Iris pigment epithelial cell (primary cell): ENCODE measurements at regions not wholly inside any gene's neighbourhood (a gene's known extent, or its start where the extent isn't known, plus 50 kb on each side); places are given as distances from the start of the nearest gene placed in this dataset.
"Not testable (repeated sequence)": the region's sequence is repeated elsewhere in the genome, so short reads cannot be mapped to it uniquely, and the experiment has no call there.

Source experiments
- DNase-seq: peaks from one replicate; pipeline ENCODE4 v3.0.0-alpha.2; 2011; ENCODE audit warnings: low read depth

DNA sequence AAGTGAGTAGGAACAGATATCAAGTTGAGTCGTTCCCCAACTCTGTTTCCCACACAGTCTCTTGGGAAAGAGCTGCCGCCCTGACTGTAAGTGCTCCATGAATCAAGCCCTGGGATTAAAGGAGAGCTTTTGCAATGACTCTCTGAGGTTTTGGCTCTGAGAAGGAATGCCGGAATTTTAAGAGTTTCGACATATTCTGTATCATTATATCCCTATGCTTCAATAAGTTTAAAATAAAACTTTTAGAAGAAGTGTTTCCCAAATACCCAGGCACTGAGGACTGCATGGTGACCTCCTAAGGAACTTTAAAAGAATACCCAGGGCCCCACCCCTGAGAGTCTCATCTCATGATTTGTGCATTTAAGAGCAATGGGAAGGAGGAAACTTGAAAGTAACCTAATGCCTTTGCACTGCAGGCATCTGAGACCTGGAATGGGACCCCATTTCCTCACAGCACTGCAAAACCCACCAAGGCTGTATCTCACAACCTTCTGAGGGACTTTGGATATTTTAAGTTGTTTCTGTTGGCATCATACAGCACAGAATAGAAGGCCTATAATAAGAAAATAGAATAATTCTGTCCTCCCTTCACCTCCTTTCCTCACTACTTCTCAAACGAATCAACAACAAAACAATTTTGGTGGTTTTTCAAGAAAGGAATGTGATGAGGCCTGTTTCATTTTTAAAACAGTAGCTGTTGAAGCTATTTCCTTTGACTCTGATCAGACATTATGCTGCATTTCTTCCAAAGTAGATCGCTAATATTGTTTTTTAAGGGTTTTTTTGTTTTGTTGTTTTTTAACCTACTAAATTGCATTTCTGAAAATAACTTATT, 121.2 kb downstream of the GASK1B start:
- DNase-seq: peak; percentile 97

DNA sequence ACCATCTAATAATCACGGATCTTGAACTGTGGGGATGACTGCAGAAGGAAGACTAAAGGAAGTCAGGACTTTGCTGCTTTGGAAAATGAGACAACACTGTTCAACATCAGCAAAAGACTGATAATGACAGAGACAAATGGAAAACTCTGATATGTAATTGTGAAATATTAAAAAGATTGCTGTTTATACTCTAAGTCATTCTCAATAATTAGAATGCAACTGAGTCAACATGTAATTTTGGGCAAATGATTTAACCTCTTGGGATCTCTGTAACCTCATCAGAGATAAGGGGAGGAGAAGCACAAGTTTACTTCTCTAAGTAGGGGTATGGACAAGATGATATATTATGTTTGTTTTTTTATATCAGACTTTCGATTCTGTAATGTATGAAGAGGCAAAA, 121.9 kb downstream of the GASK1B start:
- no peak for DNase-seq

DNA sequence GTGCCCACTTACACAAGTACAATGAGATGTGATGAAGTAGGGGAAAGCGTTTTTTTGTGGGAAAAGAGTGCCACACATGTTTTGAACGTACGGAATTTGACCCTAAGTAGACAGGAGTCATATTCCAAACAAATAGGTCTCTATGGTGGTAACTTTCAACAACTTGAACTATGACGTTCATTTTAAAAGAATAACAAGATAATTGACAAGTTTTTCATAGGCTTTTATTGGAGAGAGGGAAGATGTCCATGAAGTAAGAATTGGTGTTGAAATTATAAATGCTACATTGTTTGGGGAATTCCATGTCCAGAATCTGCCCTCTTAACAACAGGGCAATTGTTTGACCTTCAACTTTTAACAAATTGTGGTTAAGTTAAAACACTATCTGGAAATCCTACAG, 126.5 kb downstream of the GASK1B start:
- peak; percentile 32 for DNase-seq

GRCh38 chr4:158043971-158044618, 128.7 kb downstream of the GASK1B start:
- DNase-seq: no peak

DNA sequence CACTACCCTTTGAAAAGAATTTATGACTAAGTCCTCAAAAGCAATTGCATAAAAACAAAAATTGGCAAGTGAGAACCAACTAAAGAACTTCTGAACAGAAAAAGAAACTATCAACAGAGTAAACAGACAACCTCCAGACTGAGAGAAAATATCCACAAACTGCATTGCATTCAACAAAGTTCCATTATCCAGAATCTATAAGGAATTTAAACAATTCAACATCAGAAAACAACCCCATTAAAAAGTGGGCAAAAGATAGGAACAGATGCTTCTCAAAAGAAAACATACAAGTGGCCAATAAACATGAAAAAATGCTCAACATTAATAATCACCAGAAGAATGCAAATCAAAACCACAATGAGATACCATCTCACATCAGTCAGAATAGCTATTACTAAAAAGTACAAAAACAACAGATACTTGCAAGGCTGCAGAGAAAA, 130.2 kb downstream of the GASK1B start:
- DNase-seq: peak; percentile 74

DNA sequence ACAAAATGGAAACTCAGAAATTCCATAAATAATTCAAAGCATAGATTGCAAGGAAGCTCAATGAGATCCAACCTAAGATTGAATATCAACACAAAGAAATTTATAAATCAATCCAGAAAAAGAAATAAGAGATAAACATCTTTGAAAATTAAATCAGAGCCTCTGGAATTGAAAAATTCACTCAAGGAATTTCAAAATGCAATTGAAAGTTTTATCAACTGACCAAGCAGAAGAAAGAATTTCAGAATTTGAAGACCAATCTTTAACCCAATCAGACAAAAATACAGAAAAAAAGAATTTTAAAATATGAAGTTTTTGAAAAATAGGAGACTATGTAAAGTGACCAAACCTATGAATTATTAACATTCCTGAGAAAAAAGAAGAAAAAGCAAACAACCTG, 134.1 kb downstream of the GASK1B start:
- DNase-seq: no peak

DNA sequence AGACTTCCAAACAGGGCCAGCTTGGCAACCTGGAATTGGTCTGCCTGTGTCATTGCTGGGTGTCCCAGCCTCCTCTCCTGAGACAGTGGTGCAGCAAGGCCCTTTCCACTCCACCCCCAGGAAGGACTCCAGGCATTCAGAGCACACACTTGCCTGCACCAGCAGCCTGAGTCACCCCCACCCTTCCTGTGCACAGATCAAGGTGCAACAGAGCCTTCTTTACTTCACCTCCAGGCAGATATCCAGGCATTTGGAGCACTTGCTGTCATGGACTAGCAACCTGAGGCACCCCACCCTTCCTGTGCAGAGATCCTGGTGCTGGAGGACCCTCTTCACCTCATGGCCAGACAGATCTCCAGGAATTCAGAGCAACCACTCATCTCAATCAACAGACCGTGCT, 135.8 kb downstream of the GASK1B start:
- no peak for DNase-seq

DNA sequence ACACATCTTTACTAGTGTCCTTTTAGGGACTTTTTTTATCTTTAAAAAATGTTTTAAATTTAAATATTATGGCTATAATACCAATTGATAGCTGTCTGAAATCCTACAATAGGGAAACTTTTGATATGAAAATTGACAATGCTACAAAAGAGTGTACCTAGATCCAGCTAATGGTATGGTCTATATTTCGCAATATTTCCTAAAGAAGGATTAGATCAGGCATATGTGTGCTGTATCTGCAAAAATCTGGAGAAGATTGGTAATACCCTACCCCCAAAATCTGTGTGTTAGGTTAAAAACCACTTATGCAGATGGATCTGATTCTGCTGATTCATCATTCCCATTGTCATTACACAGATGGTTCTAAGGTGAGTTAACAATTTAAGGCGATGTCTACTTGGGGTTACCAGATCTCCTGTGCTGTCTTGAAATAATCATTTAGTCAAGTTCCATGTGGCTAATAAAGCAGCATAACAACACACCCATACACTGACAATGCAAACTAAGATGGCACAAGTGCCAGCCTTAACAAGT, 137.1 kb downstream of the GASK1B start:
- no peak for DNase-seq

DNA sequence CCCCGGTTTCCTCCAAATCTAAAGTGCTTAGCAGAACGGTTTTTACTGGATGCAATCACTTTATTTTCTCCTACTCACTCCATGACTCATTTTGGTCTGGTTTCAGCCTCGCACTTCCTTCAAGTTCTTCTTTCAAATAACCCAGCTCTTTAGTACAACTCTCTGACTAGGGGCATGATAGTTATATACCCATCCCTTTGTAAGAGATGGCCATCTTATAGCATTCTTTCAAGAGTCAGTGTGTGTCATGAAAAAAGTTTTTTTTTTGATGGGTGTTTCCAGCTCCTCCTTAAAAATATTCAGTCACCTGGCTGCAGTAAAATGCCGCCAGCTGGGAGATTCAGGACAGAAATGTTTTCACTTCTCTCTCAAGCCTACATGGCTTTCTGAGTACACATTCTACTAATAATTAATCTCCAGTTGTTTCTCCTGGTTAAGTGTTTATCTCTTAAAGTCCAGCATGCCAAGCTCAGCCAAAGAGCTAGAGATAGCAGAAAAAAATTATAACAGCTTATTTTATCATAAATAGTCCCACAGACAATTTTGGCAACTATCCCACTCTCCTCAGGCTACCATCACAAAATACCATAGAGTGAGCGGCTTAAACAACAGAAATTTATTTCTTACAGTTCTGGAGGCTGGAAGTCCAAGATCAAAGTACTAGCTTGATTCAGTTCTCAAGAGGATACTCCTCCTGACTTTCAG, 139.3 kb downstream of the GASK1B start:
- DNase-seq: peak; percentile 69

DNA sequence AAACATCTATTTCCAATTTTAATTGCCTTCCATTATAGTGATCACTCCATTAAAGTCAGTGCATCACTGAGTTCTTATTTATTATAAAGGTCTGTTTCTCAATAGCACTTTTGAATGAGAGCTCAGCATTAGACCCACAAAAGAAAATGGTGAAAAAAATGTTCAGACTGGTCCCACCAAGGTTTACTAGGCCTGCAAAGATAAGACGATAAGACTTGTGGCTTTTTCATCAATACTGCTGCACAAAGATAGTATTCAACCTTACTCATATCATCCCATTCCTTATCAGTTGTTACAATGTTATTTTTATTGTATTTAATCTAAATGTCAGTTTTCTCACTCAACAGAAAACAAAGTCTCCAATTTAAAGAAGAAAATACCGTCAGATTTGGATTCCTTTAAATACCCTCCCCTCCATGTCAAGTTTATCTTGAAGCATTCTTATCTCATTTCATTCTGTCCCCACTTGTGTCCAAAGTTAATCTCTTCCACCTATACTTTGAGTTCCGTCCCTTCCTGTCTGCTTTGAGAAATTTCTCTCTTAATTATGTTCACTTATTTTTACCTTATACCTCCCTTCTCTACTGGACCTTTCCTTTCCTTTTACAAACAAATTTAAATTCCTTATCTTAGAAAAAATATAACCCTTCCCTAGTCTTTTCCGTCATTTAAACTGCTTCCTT, 140.0 kb downstream of the GASK1B start:
- DNase-seq: no peak

DNA sequence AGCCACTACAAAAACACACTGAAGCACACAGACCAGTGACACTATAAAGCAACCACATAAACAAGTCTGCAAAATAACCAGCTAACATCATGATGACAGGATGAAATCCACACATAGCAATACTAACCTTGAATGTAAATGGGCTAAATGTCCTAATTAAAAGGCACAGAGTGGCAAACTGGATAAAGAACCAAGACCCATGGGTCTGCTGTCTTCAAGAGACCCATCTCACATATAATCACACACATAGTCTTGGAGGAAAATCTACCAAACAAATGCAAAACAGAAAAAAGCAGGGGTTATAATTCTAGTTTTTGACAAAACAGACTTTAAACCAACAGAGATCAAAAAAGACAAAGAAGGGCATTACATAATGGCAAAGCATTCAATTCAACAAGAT, 144.4 kb downstream of the GASK1B start:
- not testable (repeated sequence) for DNase-seq

GRCh38 chr4:158025131-158025530, 147.7 kb downstream of the GASK1B start:
- DNase-seq: no peak

DNA sequence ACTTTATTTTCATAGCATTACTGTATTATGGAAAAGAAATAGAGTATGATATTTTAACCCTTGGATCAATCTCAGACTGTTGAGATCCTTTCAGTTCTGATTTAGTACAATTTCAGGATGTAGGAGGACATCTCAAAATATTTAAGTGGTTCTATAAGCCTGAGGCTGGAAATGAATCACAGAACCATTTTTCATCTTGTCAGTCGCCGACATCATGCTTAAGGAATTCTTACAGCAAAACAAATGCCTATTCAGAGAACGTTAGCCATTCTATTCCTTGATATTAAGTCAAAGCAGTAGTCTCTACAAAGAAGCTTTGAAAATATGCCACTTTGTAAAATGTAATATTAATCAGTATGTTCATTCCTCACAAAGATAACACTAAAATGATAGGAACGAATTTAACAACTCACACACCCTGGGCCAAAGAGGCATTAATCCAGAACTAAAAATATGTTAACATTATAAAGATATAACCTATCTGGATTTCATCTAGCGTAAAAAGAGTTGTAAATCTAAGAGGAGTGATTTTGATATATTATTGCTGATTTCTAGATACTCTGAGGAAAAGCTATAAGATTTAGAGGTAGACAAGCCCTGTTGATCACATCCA, 152.0 kb downstream of the GASK1B start:
- peak; percentile 95 for DNase-seq

DNA sequence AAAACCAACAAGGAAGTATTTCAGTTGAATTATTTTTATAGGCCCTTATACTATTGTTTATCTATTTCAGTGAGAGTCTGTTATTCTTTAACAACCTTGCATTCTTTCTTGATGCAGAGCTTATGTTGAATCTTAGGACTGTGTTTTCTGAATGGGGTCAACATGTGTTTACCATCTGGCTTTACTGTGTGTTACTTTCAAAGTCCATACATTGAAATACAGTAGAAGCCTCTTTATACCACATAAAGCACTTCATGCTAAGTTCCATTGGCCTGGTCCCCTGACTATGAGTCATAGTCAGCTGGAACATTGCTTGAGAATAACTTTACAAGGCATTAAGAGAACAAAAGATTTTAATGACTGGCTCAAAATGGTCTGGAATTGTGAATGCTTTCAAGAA, 152.6 kb downstream of the GASK1B start:
- DNase-seq: peak; percentile 95

- DNase-seq: no peak
Measured at GRCh38 chr4:158018831-158019230, 154.0 kb downstream of the GASK1B start.

GRCh38 chr4:158018221-158018830, 154.5 kb downstream of the GASK1B start:
- DNase-seq: no peak

GRCh38 chr4:158016511-158016910, 156.3 kb downstream of the GASK1B start:
- peak; percentile 89 for DNase-seq

DNA sequence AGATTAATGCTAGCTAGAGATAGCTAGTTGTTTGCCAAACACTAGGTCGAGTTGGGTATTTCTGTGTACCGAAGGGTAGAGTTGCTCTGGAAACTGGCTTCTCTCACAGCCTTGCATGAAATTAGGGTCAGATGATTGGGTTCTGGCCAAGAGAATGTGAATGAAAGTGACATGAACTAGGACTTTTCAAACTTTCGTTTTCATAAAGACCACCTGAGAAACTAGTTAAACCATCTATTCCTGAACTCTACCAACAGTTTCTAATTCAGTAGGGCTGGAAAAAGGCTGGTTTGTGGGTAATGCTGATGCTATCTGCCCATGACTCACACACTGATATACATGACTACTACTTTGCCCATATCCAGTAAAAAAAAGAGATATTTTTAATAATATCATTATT, 157.6 kb downstream of the GASK1B start:
- peak; percentile 81 for DNase-seq

DNA sequence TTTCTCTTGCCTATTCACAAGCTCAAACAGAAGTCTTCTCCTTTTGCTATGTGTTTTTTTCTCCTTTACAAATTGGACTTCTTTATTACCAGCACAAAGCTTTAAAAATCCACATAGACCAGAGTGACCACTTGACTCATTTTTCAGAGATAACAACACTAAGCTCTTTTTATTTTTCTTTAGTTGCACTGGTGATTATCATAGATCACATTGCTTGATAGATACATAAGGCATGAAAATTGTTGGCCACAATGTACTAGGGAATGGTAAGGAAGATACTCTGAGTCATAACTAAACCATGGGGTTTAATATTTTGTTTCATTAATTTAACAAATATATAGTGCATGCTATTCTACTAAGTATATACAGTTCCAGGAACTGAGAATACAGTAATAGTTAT, 159.0 kb downstream of the GASK1B start:
- peak; percentile 90 for DNase-seq

- no peak for DNase-seq
Measured at GRCh38 chr4:158010361-158010760, 162.5 kb downstream of the GASK1B start.

DNA sequence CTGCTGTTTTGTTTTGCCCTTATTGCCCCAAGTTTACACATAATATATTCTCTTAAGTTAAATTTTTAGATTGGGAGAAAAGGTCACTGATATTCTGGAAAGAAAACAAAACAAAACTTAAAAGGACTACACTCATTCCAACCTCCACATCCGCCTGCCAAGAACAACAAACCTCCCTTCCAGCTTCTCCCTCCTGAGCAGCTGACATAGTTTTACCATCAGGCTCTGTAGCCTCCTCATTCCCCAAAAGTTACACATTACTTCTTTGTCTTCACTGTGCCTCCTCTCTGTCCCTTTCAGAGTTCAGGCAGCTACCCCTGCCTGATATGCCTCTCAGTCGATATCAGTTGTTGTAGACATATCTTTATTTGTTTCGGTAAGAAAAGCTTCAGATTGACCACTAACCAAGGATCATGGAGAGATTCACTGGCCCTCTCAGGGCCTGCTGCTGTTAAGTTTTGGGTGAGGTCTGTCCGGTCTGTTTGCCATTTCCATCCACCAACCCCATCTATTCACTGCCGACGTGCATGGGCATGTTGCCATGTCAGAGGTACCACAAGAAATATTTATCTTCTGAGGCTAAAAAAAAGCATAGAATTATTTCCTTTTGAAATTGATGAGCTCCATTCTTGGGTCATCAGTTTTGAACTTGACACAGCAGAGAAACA, 164.1 kb downstream of the GASK1B start:
- DNase-seq: peak; percentile 80
